GM12878 (cell line): ENCODE measurements at regions not wholly inside any gene's neighbourhood (a gene's known extent, or its start where the extent isn't known, plus 50 kb on each side); places are given as distances from the start of the nearest gene placed in this dataset.

ENCODE experiments used
- ATAC-seq: fragments of 200-7000 bp; cut with Tn5 transposase; 3 replicates; pipeline ENCODE4 v1.9.1; 2020; ENCODE audit warnings: mild to moderate bottlenecking, moderate library complexity
- BruUV-seq: library from RNA; stranded (reverse); fragments of 400-500 nt; replicated peaks from 2 replicates; lab custom pipeline; 2021; lab: Mats Ljungman, UMichigan
- CTCF ChIA-PET: fragments of 300-600 bp; sonication (Branson Sonifier 250); formaldehyde crosslinking; extraction: SDS; loops from one replicate; lab custom pipeline; 2021; ENCODE audit warnings: inconsistent platforms; lab: Yijun Ruan, JAX
- POLR2A ChIA-PET: fragments of 350-600 bp; formaldehyde crosslinking; extraction: SDS; loops from one replicate; lab custom pipeline; 2021; ENCODE audit warnings: inconsistent platforms; lab: Charles Lee
- RAD21 ChIA-PET: fragments of 300-600 bp; sonication (Branson Sonifier 250); formaldehyde crosslinking; loops from one replicate; lab custom pipeline; 2023; ENCODE audit warnings: antibody characterized with exemption; ENCODE audit not compliant: unreplicated experiment; lab: Charles Lee
- SMC1A ChIA-PET: fragments of 300-600 bp; sonication (Branson Sonifier 250); formaldehyde crosslinking; loops from one replicate; lab custom pipeline; 2023; ENCODE audit not compliant: unreplicated experiment, uncharacterized antibody; lab: Charles Lee
- DNase-seq: peaks from one replicate; pipeline ENCODE4 v3.0.0-alpha.2; 2011; ENCODE audit warnings: low read depth, low spot score
- FAIRE-seq: peaks from 3 replicates; lab custom pipeline; 2011; peaks lifted over from hg19 to GRCh38; lab: Jason Lieb, UNC
- H2AFZ ChIP-seq: 2 replicates; pipeline ENCODE4 v1.6.0; 2011; ENCODE audit warnings: low read depth, low read length, control low read depth; ENCODE audit not compliant: control insufficient read depth
- H3K27ac ChIP-seq: 2 replicates; pipeline ENCODE4 v1.5.1; 2011; ENCODE audit warnings: control low read depth; ENCODE audit not compliant: control insufficient read depth, insufficient read depth
- H3K27me3 ChIP-seq, 2 experiments: replicated peaks in 1 of 2; 2 replicates each; pipeline versions ENCODE4 v1.6.0 to v1.6.1; 2011; ENCODE audit warnings: low read length in 1 of 2; ENCODE audit not compliant: control insufficient read depth in 2 of 2, insufficient read depth in 2 of 2
- H3K36me3 ChIP-seq, 2 experiments: 2 replicates each; pipeline ENCODE4 v1.5.1; 2011; ENCODE audit warnings: low read length in 1 of 2; ENCODE audit not compliant: control insufficient read depth in 2 of 2, insufficient read depth in 2 of 2
- H3K4me1 ChIP-seq: 2 replicates; pipeline ENCODE4 v1.6.1; 2011; ENCODE audit warnings: mild to moderate bottlenecking, low read length, moderate library complexity, mixed read lengths; ENCODE audit not compliant: control insufficient read depth, insufficient read depth
- H3K4me2 ChIP-seq: 2 replicates; pipeline ENCODE4 v1.6.0; 2011; ENCODE audit warnings: control low read depth; ENCODE audit not compliant: control insufficient read depth, insufficient read depth
- H3K4me3 ChIP-seq: fragments of 200-600 bp; sonication (generic); 2 replicates; pipeline ENCODE4 v1.5.1; 2016
- H3K79me2 ChIP-seq: 2 replicates; pipeline ENCODE4 v1.6.0; 2011; ENCODE audit warnings: low read length; ENCODE audit not compliant: control insufficient read depth, insufficient read depth
- H3K9ac ChIP-seq: 2 replicates; pipeline ENCODE4 v1.8.0; 2011; ENCODE audit warnings: low read length, control low read depth, mixed read lengths; ENCODE audit not compliant: control insufficient read depth, insufficient read depth
- H3K9me3 ChIP-seq: replicated peaks from 3 replicates; pipeline ENCODE4 v1.5.1; 2011; ENCODE audit warnings: mild to moderate bottlenecking, low read length; ENCODE audit not compliant: control insufficient read depth, insufficient read depth
- H4K20me1 ChIP-seq: 2 replicates; pipeline ENCODE4 v1.6.0; 2011; ENCODE audit not compliant: control insufficient read depth, insufficient read depth
- BACH1 ChIP-seq: fragments of 450-650 bp; IDR thresholded peaks from 2 replicates; pipeline ENCODE4 v1.6.1; 2017; ENCODE audit warnings: mild to moderate bottlenecking, borderline replicate concordance
- BCL11A ChIP-seq: IDR thresholded peaks from 2 replicates; pipeline ENCODE4 v1.6.1; 2011; ENCODE audit warnings: low read depth, low read length
- BHLHE40 ChIP-seq, 2 experiments: fragments of 450-650 bp in 1 of 2; IDR thresholded peaks; 2 replicates each; pipeline ENCODE4 v1.6.1; 2011 to 2017; ENCODE audit warnings: low read depth in 2 of 2, borderline replicate concordance in 1 of 2, improper control_type of control experiment in 1 of 2, low read length in 1 of 2, mild to moderate bottlenecking in 1 of 2
- BMI1 ChIP-seq: fragments of 450-650 bp; IDR thresholded peaks from 2 replicates; pipeline ENCODE4 v1.6.1; 2016; ENCODE audit warnings: mild to moderate bottlenecking, moderate library complexity, borderline replicate concordance
- CHD1 ChIP-seq: IDR thresholded peaks from 2 replicates; pipeline ENCODE4 v1.6.1; 2012; ENCODE audit warnings: low read depth, low read length, improper control_type of control experiment
- CREB1 ChIP-seq: IDR thresholded peaks from 2 replicates; pipeline ENCODE4 v1.6.1; 2012; ENCODE audit warnings: low read depth, mild to moderate bottlenecking, inconsistent platforms
- CREM ChIP-seq: IDR thresholded peaks from 2 replicates; pipeline ENCODE4 v1.6.1; 2014; ENCODE audit warnings: antibody characterized with exemption, low read depth
- EGR1 ChIP-seq, 2 experiments: IDR thresholded peaks; 1 replicate in 1 of 2; 2 replicates in 1 of 2; pipeline ENCODE4 v1.6.1; 2011 to 2012; ENCODE audit warnings: low read depth in 2 of 2, low read length in 2 of 2, borderline replicate concordance in 1 of 2, mild to moderate bottlenecking in 1 of 2, moderate library complexity in 1 of 2
- EZH2 ChIP-seq: IDR thresholded peaks from 2 replicates; pipeline ENCODE4 v1.6.1; 2012; ENCODE audit warnings: low read depth, mild to moderate bottlenecking, control low read depth, inconsistent platforms, low read length, borderline replicate concordance; ENCODE audit not compliant: control insufficient read depth
- GATAD2B ChIP-seq: fragments of 450-650 bp; conservative IDR thresholded peaks from 2 replicates; pipeline ENCODE4 v1.6.1; 2017; ENCODE audit warnings: low read depth, mild to moderate bottlenecking, moderate library complexity
- JUND ChIP-seq: IDR thresholded peaks from 2 replicates; pipeline ENCODE4 v1.6.1; 2012; ENCODE audit warnings: low read depth, mild to moderate bottlenecking, low read length, improper control_type of control experiment, moderate library complexity
- KDM1A ChIP-seq: fragments of 200-600 bp; sonication (generic); IDR thresholded peaks from 2 replicates; pipeline ENCODE4 v1.6.1; 2016; ENCODE audit warnings: borderline replicate concordance
- MEF2B ChIP-seq: fragments of 450-650 bp; IDR thresholded peaks from 2 replicates; pipeline ENCODE4 v1.6.1; 2018; ENCODE audit warnings: mild to moderate bottlenecking, moderate library complexity; ENCODE audit not compliant: partially characterized antibody, poor library complexity, severe bottlenecking
- RELB ChIP-seq: fragments of 450-650 bp; IDR thresholded peaks from 2 replicates; pipeline ENCODE4 v1.6.1; 2017; ENCODE audit warnings: low read depth, mild to moderate bottlenecking, moderate library complexity
- REST ChIP-seq: IDR thresholded peaks from 2 replicates; pipeline ENCODE4 v1.6.1; 2012; ENCODE audit warnings: mild to moderate bottlenecking, low read depth, low read length
- RUNX3 ChIP-seq: IDR thresholded peaks from 2 replicates; pipeline ENCODE4 v1.6.1; 2012; ENCODE audit warnings: low read length, inconsistent platforms
- SMARCA5 ChIP-seq: fragments of 450-650 bp; IDR thresholded peaks from 2 replicates; pipeline ENCODE4 v1.6.1; 2017; ENCODE audit warnings: mild to moderate bottlenecking
- SP1 ChIP-seq: IDR thresholded peaks from one replicate; pipeline ENCODE4 v1.6.1; 2011; ENCODE audit warnings: low read depth, low read length
- TCF3 ChIP-seq: IDR thresholded peaks from 2 replicates; pipeline ENCODE4 v1.6.1; 2012; ENCODE audit warnings: low read depth, mild to moderate bottlenecking, low read length, borderline replicate concordance; ENCODE audit not compliant: insufficient read depth
- YY1 ChIP-seq: IDR thresholded peaks from 2 replicates; pipeline ENCODE4 v1.6.1; 2011; ENCODE audit warnings: low read depth, mild to moderate bottlenecking, low read length
- WGBS: methylation state at CpG from one replicate; pipeline ENCODE4 v1.1.6; 2016; ENCODE audit warnings: low lambda C conversion rate; ENCODE audit not compliant: insufficient replicate concordance, insufficient coverage; ENCODE audit errors: missing lambda C conversion rate; 5-methylcytosine and 5-hydroxymethylcytosine counted together
- in situ Hi-C: fragments of 300-500 bp; cut with MboI; formaldehyde crosslinking; loops from 9 replicates; pipeline ENCODE4 v1.14.3; 2018; ENCODE audit warnings: mixed read lengths
- intact Hi-C: fragments of 100-400 bp; cut with micrococcal nuclease; formaldehyde crosslinking; loops from one replicate; pipeline ENCODE4 v1.14.2; 2022; ENCODE audit not compliant: unreplicated experiment

- Histone ChIP-seq H3K27ac (no peak overlapping the region), H3K4me2 (no peak overlapping the region), H3K4me3 (no peak overlapping the region), H2AFZ (no peak overlapping the region), H3K4me1 (no peaks in the 10 kb centered on the region), H3K36me3 (no peaks in the 10 kb centered on the region), H3K9ac (no peak overlapping the region), H3K9me3 (no peaks in the 10 kb centered on the region), H3K27me3 (no peaks in the 10 kb centered on the region), H4K20me1 (no peaks in the 10 kb centered on the region), H3K79me2 (no peaks in the 10 kb centered on the region)
- ATAC-seq (peak; percentile 98), FAIRE-seq (no peak), DNase-seq (peak; percentile 87)
- intact Hi-C loops, result loop anchor here (2.0 kb wide), 1 partner anchor 33 kb away; no protein-coding TSS in a partner anchor
- CTCF ChIA-PET, result interaction anchor here (0.8 kb wide), 1 partner anchor 156 kb away, joined by 3 read pairs; no protein-coding TSS in a partner anchor
- RAD21 ChIA-PET, result no interaction called here
- 30% methylated on average over 3 of the region's 3 CpGs for WGBS
- BruUV-seq, result no TSS peak
- SMC1A ChIA-PET, result interaction anchor here (0.7 to 1.9 kb wide), 2 partner anchors 11 to 152 kb away, joined by 3 to 8 read pairs; no protein-coding TSS in a partner anchor
- POLR2A ChIA-PET, result no interaction called here
- in situ Hi-C loops, result no loop called here
- TF ChIP-seq MEF2B (no peak), BCL11A (peak; percentile 95), BHLHE40 (IDR thresholded peaks at IDR 0.05; ENCODE audit: borderline replicate concordance in 1 of 2, low read depth in 2 of 2, low read length in 1 of 2) (peak; percentile 85 to 86), GATAD2B (peak; percentile 64; the same call in 1 of the 2 replicates), TCF3 (no peak), CREB1 (no peak), BACH1 (no peak), CHD1 (no peak), CREM (no peak), REST (no peak), EZH2 (no peak), BMI1 (peak; percentile 64), JUND (no peak), EGR1 (IDR thresholded peaks at IDR 0.05; ENCODE audit: borderline replicate concordance in 1 of 2, low read depth in 2 of 2, low read length in 2 of 2) (no peak), SP1 (no peak), SMARCA5 (no peak), RUNX3 (peak; percentile 49; the same call in 1 of the 2 replicates), YY1 (no peak), RELB (peak; percentile 90), KDM1A (no peak)
Measured at GRCh38 chr10:2791774-2792443, 275.4 kb upstream of the PFKP start.
